IMR-90 (cell line): ENCODE measurements at regions not wholly inside any gene's neighbourhood (a gene's known extent, or its start where the extent isn't known, plus 50 kb on each side); places are given as distances from the start of the nearest gene placed in this dataset.

Experiments
- ATAC-seq: fragments of 200-7000 bp; cut with Tn5 transposase; 2 replicates; pipeline ENCODE4 v1.9.1; 2020; ENCODE audit warnings: low read depth, mild to moderate bottlenecking, moderate library complexity
- BruUV-seq: library from RNA; stranded (reverse); fragments of 400-500 nt; replicated peaks from 2 replicates; lab custom pipeline; 2021; lab: Mats Ljungman, UMichigan
- CTCF ChIA-PET: fragments of 300-600 bp; formaldehyde crosslinking; extraction: SDS; loops from one replicate; lab custom pipeline; 2021; ENCODE audit warnings: antibody characterized with exemption; lab: Yijun Ruan, JAX
- POLR2A ChIA-PET: fragments of 300-600 bp; sonication (Branson Sonifier 250); formaldehyde crosslinking; loops from one replicate; lab custom pipeline; 2022; ENCODE audit warnings: antibody characterized with exemption; ENCODE audit not compliant: unreplicated experiment; lab: Charles Lee
- DNase-seq: peaks from one replicate; pipeline ENCODE4 v3.0.0; 2013
- H2AFZ ChIP-seq: replicated peaks from 2 replicates; pipeline ENCODE3; 2013; ENCODE audit warnings: low read length, mild to moderate bottlenecking; ENCODE audit not compliant: poor library complexity
- H2AK5ac ChIP-seq: 2 replicates; pipeline ENCODE4 v1.6.1; 2013; ENCODE audit warnings: low read depth, low read length, inconsistent platforms
- H2AK9ac ChIP-seq: replicated peaks from 2 replicates; pipeline ENCODE3; 2013; ENCODE audit warnings: mild to moderate bottlenecking, low read depth, low read length, moderate library complexity; ENCODE audit not compliant: poor library complexity
- H2BK120ac ChIP-seq: 2 replicates; pipeline ENCODE4 v1.6.1; 2013; ENCODE audit warnings: low read depth, low read length, inconsistent platforms
- H2BK15ac ChIP-seq: 3 replicates; pipeline ENCODE4 v1.6.1; 2013; ENCODE audit warnings: low read depth, low read length, inconsistent platforms
- H2BK20ac ChIP-seq: 2 replicates; pipeline ENCODE4 v1.6.1; 2013; ENCODE audit warnings: low read depth, mild to moderate bottlenecking, inconsistent platforms, low read length, moderate library complexity
- H2BK5ac ChIP-seq: 2 replicates; pipeline ENCODE4 v1.6.1; 2013; ENCODE audit warnings: mild to moderate bottlenecking, low read depth, low read length, inconsistent platforms; ENCODE audit not compliant: poor library complexity, severe bottlenecking
- H3K14ac ChIP-seq: replicated peaks from 2 replicates; pipeline ENCODE4 v1.6.1; 2013; ENCODE audit warnings: low read depth, low read length, inconsistent platforms
- H3K18ac ChIP-seq: 2 replicates; pipeline ENCODE4 v1.6.1; 2013; ENCODE audit warnings: low read depth, low read length, control low read depth
- H3K23ac ChIP-seq: 2 replicates; pipeline ENCODE4 v1.6.1; 2013; ENCODE audit warnings: low read depth, low read length, inconsistent platforms
- H3K27ac ChIP-seq: 2 replicates; pipeline ENCODE4 v1.5.1; 2013; ENCODE audit warnings: mild to moderate bottlenecking, control low read depth, low read length; ENCODE audit not compliant: insufficient read depth
- H3K27me3 ChIP-seq: 2 replicates; pipeline ENCODE4 v1.6.1; 2013; ENCODE audit warnings: low read length; ENCODE audit not compliant: control insufficient read depth, insufficient read depth
- H3K36me3 ChIP-seq: 2 replicates; pipeline ENCODE4 v1.6.1; 2013; ENCODE audit warnings: low read length, mixed read lengths; ENCODE audit not compliant: control insufficient read depth, insufficient read depth
- H3K4ac ChIP-seq: 2 replicates; pipeline ENCODE4 v1.6.1; 2013; ENCODE audit warnings: low read depth, low read length, inconsistent platforms
- H3K4me1 ChIP-seq: 2 replicates; pipeline ENCODE4 v1.6.1; 2013; ENCODE audit warnings: low read length, mixed read lengths; ENCODE audit not compliant: control insufficient read depth, insufficient read depth
- H3K4me2 ChIP-seq: 2 replicates; pipeline ENCODE4 v1.6.1; 2013; ENCODE audit warnings: low read depth, mild to moderate bottlenecking, control low read depth, low read length, moderate library complexity
- H3K4me3 ChIP-seq: 2 replicates; pipeline ENCODE4 v1.5.1; 2013; ENCODE audit warnings: low read depth, mild to moderate bottlenecking, control low read depth, low read length, moderate library complexity; ENCODE audit not compliant: insufficient read depth
- H3K56ac ChIP-seq: 2 replicates; pipeline ENCODE4 v1.6.1; 2013; ENCODE audit warnings: low read length, inconsistent platforms; ENCODE audit not compliant: insufficient read depth; ENCODE audit errors: extremely low read depth
- H3K79me1 ChIP-seq, 2 experiments: 2 replicates each; pipeline ENCODE4 v1.6.1; 2013; ENCODE audit warnings: low read length in 2 of 2, inconsistent platforms in 1 of 2, low read depth in 1 of 2
- H3K9ac ChIP-seq: 2 replicates; pipeline ENCODE4 v1.6.1; 2013; ENCODE audit warnings: low read depth, low read length, control low read depth
- H3K9me1 ChIP-seq: 2 replicates; pipeline ENCODE4 v1.6.1; 2013; ENCODE audit warnings: low read length, inconsistent platforms; ENCODE audit not compliant: insufficient read depth
- H3K9me3 ChIP-seq: 2 replicates; pipeline ENCODE4 v1.6.1; 2013; ENCODE audit warnings: low read length; ENCODE audit not compliant: control insufficient read depth, insufficient read depth
- H4K20me1 ChIP-seq: 2 replicates; pipeline ENCODE4 v1.6.1; 2013; ENCODE audit warnings: low read length, inconsistent platforms; ENCODE audit not compliant: insufficient read depth
- H4K5ac ChIP-seq: 2 replicates; pipeline ENCODE4 v1.6.1; 2013; ENCODE audit warnings: mild to moderate bottlenecking, low read depth, low read length, control low read depth
- H4K8ac ChIP-seq, 2 experiments: 2 replicates each; pipeline ENCODE4 v1.6.1; 2013; ENCODE audit warnings: low read depth in 2 of 2, low read length in 2 of 2, control low read depth in 1 of 2, inconsistent platforms in 1 of 2
- H4K91ac ChIP-seq: 2 replicates; pipeline ENCODE4 v1.6.1; 2013; ENCODE audit warnings: low read depth, low read length, inconsistent platforms; ENCODE audit not compliant: insufficient read depth
- BHLHE40 ChIP-seq: fragments of 150-350 bp; IDR thresholded peaks from 2 replicates; pipeline ENCODE4 v1.6.1; 2016; ENCODE audit warnings: mild to moderate bottlenecking, low read depth, low read length
- CEBPB ChIP-seq: IDR thresholded peaks from 2 replicates; pipeline ENCODE4 v1.6.1; 2012; ENCODE audit warnings: low read depth, low read length, improper control_type of control experiment
- CHD1 ChIP-seq: IDR thresholded peaks from 2 replicates; pipeline ENCODE4 v1.6.1; 2012; ENCODE audit warnings: low read depth, low read length, improper control_type of control experiment
- MAZ ChIP-seq: IDR thresholded peaks from 2 replicates; pipeline ENCODE4 v1.6.1; 2012; ENCODE audit warnings: low read depth, mild to moderate bottlenecking, low read length, improper control_type of control experiment, moderate library complexity, borderline replicate concordance
- NFE2L2 ChIP-seq: fragments of 150-350 bp; IDR thresholded peaks from 2 replicates; pipeline ENCODE4 v1.6.1; 2016; ENCODE audit warnings: low read depth, mild to moderate bottlenecking, low read length
- POLR2A ChIP-seq: IDR thresholded peaks from 2 replicates; pipeline ENCODE4 v1.6.1; 2012; ENCODE audit warnings: mild to moderate bottlenecking, low read depth, low read length
- RAD21 ChIP-seq: IDR thresholded peaks from 2 replicates; pipeline ENCODE4 v1.6.1; 2012; ENCODE audit warnings: low read length, improper control_type of control experiment
- RFX5 ChIP-seq: IDR thresholded peaks from 2 replicates; pipeline ENCODE4 v1.8.0; 2012; ENCODE audit warnings: low read depth, mild to moderate bottlenecking, low read length, moderate library complexity
- SMC3 ChIP-seq: fragments of 150-350 bp; IDR thresholded peaks from 2 replicates; pipeline ENCODE4 v1.6.1; 2016; ENCODE audit warnings: low read depth, mild to moderate bottlenecking, antibody characterized with exemption, low read length, moderate library complexity
- WGBS, 2 experiments: methylation state at CpG; one replicate each; pipeline versions ENCODE4 v1.1.5 to v1.1.7; 2013; ENCODE audit warnings: missing lambda C conversion rate in 2 of 2; ENCODE audit not compliant: insufficient read length in 1 of 2; ENCODE audit errors: extremely low coverage in 2 of 2; 5-methylcytosine and 5-hydroxymethylcytosine counted together
- dilution Hi-C: fragments of 300-500 bp; cut with HindIII; formaldehyde crosslinking; loops from one replicate; pipeline ENCODE4 v1.14.3; 2018; ENCODE audit warnings: low sequenced_read_pairs; ENCODE audit not compliant: unreplicated experiment
- in situ Hi-C: fragments of 300-500 bp; cut with MboI; formaldehyde crosslinking; loops from 3 replicates; pipeline ENCODE4 v1.14.3; 2019; ENCODE audit warnings: low sequenced_read_pairs, inconsistent platforms, mixed read lengths
- intact Hi-C: fragments of 100-400 bp; cut with micrococcal nuclease; formaldehyde crosslinking; loops from 2 replicates; pipeline ENCODE4 v1.10.0; 2022
- TF ChIP-seq, protein P1 (sequence below): fragments of 150-350 bp; IDR thresholded peaks from 2 replicates; pipeline ENCODE4 v1.6.1; 2017; ENCODE audit warnings: mild to moderate bottlenecking, antibody characterized with exemption, low read length, low read depth
- TF ChIP-seq, protein P2 (sequence below): fragments of 150-350 bp; IDR thresholded peaks from 2 replicates; pipeline ENCODE4 v1.6.1; 2016; ENCODE audit warnings: low read depth, mild to moderate bottlenecking, low read length, moderate library complexity, borderline replicate concordance

DNA sequence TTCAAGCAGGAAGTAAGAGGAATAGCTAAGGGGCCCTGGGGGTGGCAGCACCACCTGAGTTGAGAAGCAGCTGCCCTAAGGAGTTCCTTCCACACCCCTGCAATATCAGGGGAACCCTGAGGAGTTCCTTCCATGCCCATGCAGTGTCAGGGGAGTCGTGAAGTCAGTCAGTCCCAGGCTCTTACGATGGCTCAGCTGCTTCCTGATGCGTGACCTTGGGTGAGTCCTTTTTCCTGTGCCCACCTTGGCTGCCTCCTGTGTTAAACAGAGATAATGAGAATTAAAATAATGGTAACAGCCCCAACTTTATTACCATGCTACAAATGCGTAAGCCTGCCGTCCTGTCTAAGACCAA, 181.1 kb downstream of the MIAT start:
- intact Hi-C loops = no loop called here

More for the DNA sequence above, 181.1 kb downstream of the MIAT start:
- H2BK120ac ChIP-seq = no peak overlapping the region
- H3K79me1 ChIP-seq = no peaks in the 10 kb centered on the region
- no TSS peak for BruUV-seq
- no peak overlapping the region for H3K4me2 ChIP-seq
- no peak overlapping the region for H2BK15ac ChIP-seq
- H3K36me3 ChIP-seq = no peaks in the 10 kb centered on the region
- ChIA-PET CTCF (no interaction called here), POLR2A (no interaction called here)
- H2AK5ac ChIP-seq = no peak overlapping the region
- H4K91ac ChIP-seq = no peak overlapping the region
- peaks cover 2% of the 10 kb centered on the region; the same call in 1 of the 2 replicates for H3K9me3 ChIP-seq
- H3K14ac ChIP-seq = no peak overlapping the region
- no peak overlapping the region for H3K23ac ChIP-seq
- no peak overlapping the region for H2AK9ac ChIP-seq
- no peak overlapping the region for H4K5ac ChIP-seq
- H3K18ac ChIP-seq = no peak overlapping the region
- TF ChIP-seq POLR2A (no peak), RFX5 (no peak), NFE2L2 (no peak), BHLHE40 (no peak), MAZ (no peak), CHD1 (no peak), CEBPB (no peak), SMC3 (no peak), RAD21 (no peak)
- TF ChIP-seq, protein P1, sequence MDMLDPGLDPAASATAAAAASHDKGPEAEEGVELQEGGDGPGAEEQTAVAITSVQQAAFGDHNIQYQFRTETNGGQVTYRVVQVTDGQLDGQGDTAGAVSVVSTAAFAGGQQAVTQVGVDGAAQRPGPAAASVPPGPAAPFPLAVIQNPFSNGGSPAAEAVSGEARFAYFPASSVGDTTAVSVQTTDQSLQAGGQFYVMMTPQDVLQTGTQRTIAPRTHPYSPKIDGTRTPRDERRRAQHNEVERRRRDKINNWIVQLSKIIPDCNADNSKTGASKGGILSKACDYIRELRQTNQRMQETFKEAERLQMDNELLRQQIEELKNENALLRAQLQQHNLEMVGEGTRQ = no peak
- TF ChIP-seq, protein P2, sequence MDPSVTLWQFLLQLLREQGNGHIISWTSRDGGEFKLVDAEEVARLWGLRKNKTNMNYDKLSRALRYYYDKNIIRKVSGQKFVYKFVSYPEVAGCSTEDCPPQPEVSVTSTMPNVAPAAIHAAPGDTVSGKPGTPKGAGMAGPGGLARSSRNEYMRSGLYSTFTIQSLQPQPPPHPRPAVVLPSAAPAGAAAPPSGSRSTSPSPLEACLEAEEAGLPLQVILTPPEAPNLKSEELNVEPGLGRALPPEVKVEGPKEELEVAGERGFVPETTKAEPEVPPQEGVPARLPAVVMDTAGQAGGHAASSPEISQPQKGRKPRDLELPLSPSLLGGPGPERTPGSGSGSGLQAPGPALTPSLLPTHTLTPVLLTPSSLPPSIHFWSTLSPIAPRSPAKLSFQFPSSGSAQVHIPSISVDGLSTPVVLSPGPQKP = no peak
- in situ Hi-C loops = no loop called here
- peaks cover 49% of the 10 kb centered on the region for H3K27me3 ChIP-seq
- H3K4me1 ChIP-seq = no peaks in the 10 kb centered on the region
- H4K20me1 ChIP-seq = 0 out of 2 replicates have a peak, but pooled peaks cover 4% of the 10 kb centered on the region
- no peak overlapping the region for H2BK5ac ChIP-seq
- no peak overlapping the region for H3K9ac ChIP-seq
- H2AFZ ChIP-seq = no peak overlapping the region
- H3K27ac ChIP-seq = no peak overlapping the region
- no peak overlapping the region for H3K56ac ChIP-seq
- no peak overlapping the region for H3K4ac ChIP-seq
- DNase-seq = no peak
- no peak overlapping the region for H2BK20ac ChIP-seq
- dilution Hi-C loops = no loop called here
- 76% methylated on average over 3 of the region's 5 CpGs; no CpG with 5 or more reads in 1 of the 2 experiments for WGBS, 2 experiments
- ATAC-seq = no peak
- H4K8ac ChIP-seq = no peak overlapping the region
- H3K4me3 ChIP-seq = no peak overlapping the region
- H3K9me1 ChIP-seq = no peaks in the 10 kb centered on the region; the same call in 1 of the 2 replicates
